Trophoblast cell (in vitro differentiated cells and primary cell): ENCODE measurements at regions not wholly inside any gene's neighbourhood (a gene's known extent, or its start where the extent isn't known, plus 50 kb on each side); places are given as distances from the start of the nearest gene placed in this dataset.

ENCODE experiments used
- DNase-seq, 2 donors: peaks; one replicate each; pipeline ENCODE4 v3.0.0-alpha.2; 2016
- H2AFZ ChIP-seq: 2 replicates; pipeline ENCODE4 v1.6.1; 2013; ENCODE audit warnings: low read length, moderate library complexity, mild to moderate bottlenecking; ENCODE audit not compliant: insufficient read depth, poor library complexity
- H2AK5ac ChIP-seq: 2 replicates; pipeline ENCODE4 v1.6.1; 2013; ENCODE audit warnings: mild to moderate bottlenecking, low read length
- H2BK120ac ChIP-seq: 2 replicates; pipeline ENCODE4 v1.6.1; 2013; ENCODE audit warnings: low read length, mild to moderate bottlenecking, moderate library complexity; ENCODE audit not compliant: insufficient read depth, poor library complexity
- H2BK12ac ChIP-seq: 2 replicates; pipeline ENCODE4 v1.6.1; 2013; ENCODE audit warnings: mild to moderate bottlenecking, low read length, moderate library complexity
- H2BK5ac ChIP-seq: 2 replicates; pipeline ENCODE4 v1.6.1; 2013; ENCODE audit warnings: low read length, low read depth, moderate library complexity, mild to moderate bottlenecking; ENCODE audit not compliant: poor library complexity
- H3K14ac ChIP-seq: 2 replicates; pipeline ENCODE4 v1.6.1; 2013; ENCODE audit warnings: mild to moderate bottlenecking, low read length
- H3K18ac ChIP-seq: 2 replicates; pipeline ENCODE4 v1.6.1; 2013; ENCODE audit warnings: mild to moderate bottlenecking, low read length
- H3K23ac ChIP-seq: 2 replicates; pipeline ENCODE4 v1.6.1; 2013; ENCODE audit warnings: low read length
- H3K27ac ChIP-seq: 2 replicates; pipeline ENCODE4 v1.5.1; 2013; ENCODE audit warnings: low read depth, mild to moderate bottlenecking, inconsistent platforms, low read length, moderate library complexity
- H3K27me3 ChIP-seq: 2 replicates; pipeline ENCODE4 v1.6.1; 2013; ENCODE audit warnings: inconsistent platforms, mild to moderate bottlenecking, low read length, moderate library complexity; ENCODE audit not compliant: insufficient read depth
- H3K36me3 ChIP-seq, 2 experiments: 1 replicate in 1 of 2; 2 replicates in 1 of 2; pipeline ENCODE4 v1.6.1; 2013; ENCODE audit warnings: low read length in 2 of 2, mild to moderate bottlenecking in 2 of 2, moderate library complexity in 1 of 2; ENCODE audit not compliant: insufficient read depth in 2 of 2, control insufficient read depth in 1 of 2
- H3K4ac ChIP-seq: 2 replicates; pipeline ENCODE4 v1.6.1; 2013; ENCODE audit warnings: low read depth, mild to moderate bottlenecking, low read length, moderate library complexity
- H3K4me1 ChIP-seq, 2 experiments: 1 replicate in 1 of 2; 2 replicates in 1 of 2; pipeline ENCODE4 v1.6.1; 2013; ENCODE audit warnings: low read length in 2 of 2, mild to moderate bottlenecking in 2 of 2, moderate library complexity in 1 of 2; ENCODE audit not compliant: insufficient read depth in 2 of 2, control insufficient read depth in 1 of 2
- H3K4me2 ChIP-seq: 2 replicates; pipeline ENCODE4 v1.6.1; 2013; ENCODE audit warnings: inconsistent platforms, mild to moderate bottlenecking, low read length, moderate library complexity
- H3K4me3 ChIP-seq: 2 replicates; pipeline ENCODE4 v1.5.1; 2013; ENCODE audit warnings: mild to moderate bottlenecking, low read depth, low read length, inconsistent platforms
- H3K79me1 ChIP-seq: one replicate; pipeline ENCODE4 v1.6.1; 2013; ENCODE audit warnings: low read length
- H3K79me2 ChIP-seq: 2 replicates; pipeline ENCODE4 v1.6.1; 2013; ENCODE audit warnings: low read length, mild to moderate bottlenecking; ENCODE audit not compliant: control insufficient read depth, insufficient read depth, poor library complexity
- H3K9ac ChIP-seq: 2 replicates; pipeline ENCODE4 v1.6.1; 2013; ENCODE audit warnings: mild to moderate bottlenecking, low read length
- H3K9me3 ChIP-seq: 2 replicates; pipeline ENCODE4 v1.6.1; 2013; ENCODE audit warnings: low read depth, mild to moderate bottlenecking, control low read depth, inconsistent platforms, low read length; ENCODE audit not compliant: insufficient read depth
- H4K12ac ChIP-seq: 2 replicates; pipeline ENCODE4 v1.6.1; 2013; ENCODE audit warnings: low read depth, mild to moderate bottlenecking, low read length, moderate library complexity
- H4K8ac ChIP-seq: 2 replicates; pipeline ENCODE4 v1.6.1; 2013; ENCODE audit warnings: low read depth, mild to moderate bottlenecking, low read length, moderate library complexity
- H4K91ac ChIP-seq: one replicate; pipeline ENCODE4 v1.6.1; 2013; ENCODE audit warnings: low read depth, mild to moderate bottlenecking, low read length, moderate library complexity
- WGBS: extraction: QIAGEN DNeasy Blood & Tissue Kit; methylation state at CpG from one replicate; pipeline ENCODE4 v1.1.7; 2013; ENCODE audit warnings: missing lambda C conversion rate; ENCODE audit not compliant: insufficient read length, insufficient coverage; ENCODE audit errors: extremely low coverage; 5-methylcytosine and 5-hydroxymethylcytosine counted together

- no peak overlapping the region for H3K4me2 ChIP-seq
- H2BK5ac ChIP-seq, result no peak overlapping the region
- H3K27ac ChIP-seq, result no peak overlapping the region
- H3K18ac ChIP-seq, result no peak overlapping the region
- no peak overlapping the region for H2BK120ac ChIP-seq
- no peak overlapping the region for H4K91ac ChIP-seq
- no peak overlapping the region for H3K9ac ChIP-seq
- no peak overlapping the region for H3K23ac ChIP-seq
- no peaks in the 10 kb centered on the region for H3K79me1 ChIP-seq
- no peaks in the 10 kb centered on the region for H3K27me3 ChIP-seq
- no peak for DNase-seq
- H2AK5ac ChIP-seq, result no peak overlapping the region
- no peak overlapping the region for H2AFZ ChIP-seq
- H3K14ac ChIP-seq, result no peak overlapping the region
- no peak overlapping the region for H2BK12ac ChIP-seq
- no peak overlapping the region for H3K4me3 ChIP-seq
- no peaks in the 10 kb centered on the region for H3K9me3 ChIP-seq
- no peak overlapping the region for H4K12ac ChIP-seq
- no peak overlapping the region for H4K8ac ChIP-seq
- H3K36me3 ChIP-seq, result no peaks in the 10 kb centered on the region
- H3K4me1 ChIP-seq, result peaks cover 0 to 5% of the 10 kb centered on the region in 2 experiments
- WGBS, result no CpG with 5 or more reads among the region's 11 CpGs
- no peak overlapping the region for H3K4ac ChIP-seq
- no peaks in the 10 kb centered on the region for H3K79me2 ChIP-seq
Measured at GRCh38 chr16:87100306-87101058, 216.7 kb downstream of the C16orf95 start.

- no peak overlapping the region for H3K27ac ChIP-seq
- H2BK120ac ChIP-seq, result no peak overlapping the region
- DNase-seq, result no peak
- no peak overlapping the region for H4K12ac ChIP-seq
- no peak overlapping the region for H3K9ac ChIP-seq
- H3K23ac ChIP-seq, result no peak overlapping the region
- H3K79me1 ChIP-seq, result no peaks in the 10 kb centered on the region
- H2AK5ac ChIP-seq, result no peak overlapping the region
- no peak overlapping the region for H3K4me2 ChIP-seq
- H4K8ac ChIP-seq, result no peak overlapping the region
- no peaks in the 10 kb centered on the region for H3K79me2 ChIP-seq
- no peak overlapping the region for H3K4ac ChIP-seq
- peaks cover 0 to 5% of the 10 kb centered on the region in 2 experiments for H3K4me1 ChIP-seq
- H3K4me3 ChIP-seq, result no peak overlapping the region
- no peak overlapping the region for H3K18ac ChIP-seq
- H2AFZ ChIP-seq, result no peak overlapping the region
- H3K9me3 ChIP-seq, result no peaks in the 10 kb centered on the region
- no peak overlapping the region for H2BK12ac ChIP-seq
- no peak overlapping the region for H4K91ac ChIP-seq
- WGBS, result no CpG with 5 or more reads among the region's 3 CpGs
- no peaks in the 10 kb centered on the region for H3K36me3 ChIP-seq
- H2BK5ac ChIP-seq, result no peak overlapping the region
- no peaks in the 10 kb centered on the region for H3K27me3 ChIP-seq
- H3K14ac ChIP-seq, result no peak overlapping the region
Measured at GRCh38 chr16:87101903-87102302, 215.3 kb downstream of the C16orf95 start.

- Histone ChIP-seq H3K36me3 (no peaks in the 10 kb centered on the region), H4K91ac (no peak overlapping the region), H3K27ac (no peak overlapping the region), H3K14ac (no peak overlapping the region), H3K4me3 (no peak overlapping the region), H2BK120ac (no peak overlapping the region), H3K9me3 (peaks cover 2% of the 10 kb centered on the region), H4K8ac (no peak overlapping the region), H3K23ac (no peak overlapping the region), H2BK12ac (no peak overlapping the region), H2AK5ac (no peak overlapping the region), H2AFZ (no peak overlapping the region), H2BK5ac (no peak overlapping the region), H3K18ac (no peak overlapping the region), H4K12ac (no peak overlapping the region), H3K4ac (no peak overlapping the region), H3K27me3 (no peaks in the 10 kb centered on the region), H3K79me2 (no peaks in the 10 kb centered on the region), H3K9ac (no peak overlapping the region), H3K4me1 (no peaks in the 10 kb centered on the region), H3K79me1 (no peaks in the 10 kb centered on the region), H3K4me2 (no peak overlapping the region)
- no CpG with 5 or more reads among the region's 2 CpGs for WGBS
- DNase-seq, result no peak
Measured at GRCh38 chr16:87107201-87107600, 210.0 kb downstream of the C16orf95 start.

GRCh38 chr16:87108278-87108677 is 208.9 kb downstream of the C16orf95 start:
- H3K23ac ChIP-seq, result no peak overlapping the region
- no peaks in the 10 kb centered on the region for H3K79me1 ChIP-seq
- no peak for DNase-seq
- WGBS, result no CpG with 5 or more reads among the region's 4 CpGs
- no peak overlapping the region for H2AFZ ChIP-seq
- H2BK5ac ChIP-seq, result no peak overlapping the region
- H3K4me2 ChIP-seq, result no peak overlapping the region
- no peak overlapping the region for H3K18ac ChIP-seq
- no peaks in the 10 kb centered on the region for H3K79me2 ChIP-seq
- no peak overlapping the region for H3K14ac ChIP-seq
- no peak overlapping the region for H2BK12ac ChIP-seq
- no peak overlapping the region for H3K4me3 ChIP-seq
- no peak overlapping the region for H3K4ac ChIP-seq
- no peak overlapping the region for H2AK5ac ChIP-seq
- H2BK120ac ChIP-seq, result no peak overlapping the region
- H3K4me1 ChIP-seq, result no peaks in the 10 kb centered on the region
- peaks cover 2% of the 10 kb centered on the region for H3K9me3 ChIP-seq
- H3K36me3 ChIP-seq, result no peaks in the 10 kb centered on the region
- H4K91ac ChIP-seq, result no peak overlapping the region
- no peak overlapping the region for H4K12ac ChIP-seq
- no peak overlapping the region for H3K9ac ChIP-seq
- H3K27ac ChIP-seq, result no peak overlapping the region
- H3K27me3 ChIP-seq, result no peaks in the 10 kb centered on the region
- H4K8ac ChIP-seq, result no peak overlapping the region
